ENCODE measurements at regions not wholly inside any gene's neighbourhood (a gene's known extent, or its start where the extent isn't known, plus 50 kb on each side); places are given as distances from the start of the nearest gene placed in this dataset.

GRCh38 chr5:145511351-145511750 lies 323.8 kb downstream of the PRELID2 start:
- TF ChIP-seq EZH2 (IDR thresholded peaks at IDR 0.05; ENCODE audit: insufficient read depth, poor library complexity, severe bottlenecking) (no peak), EZH2phosphoT487 (IDR thresholded peaks at IDR 0.05; ENCODE audit: insufficient read depth, low read depth) (no peak)
